ENCODE measurements at regions not wholly inside any gene's neighbourhood (a gene's known extent, or its start where the extent isn't known, plus 50 kb on each side); places are given as distances from the start of the nearest gene placed in this dataset.

DNA sequence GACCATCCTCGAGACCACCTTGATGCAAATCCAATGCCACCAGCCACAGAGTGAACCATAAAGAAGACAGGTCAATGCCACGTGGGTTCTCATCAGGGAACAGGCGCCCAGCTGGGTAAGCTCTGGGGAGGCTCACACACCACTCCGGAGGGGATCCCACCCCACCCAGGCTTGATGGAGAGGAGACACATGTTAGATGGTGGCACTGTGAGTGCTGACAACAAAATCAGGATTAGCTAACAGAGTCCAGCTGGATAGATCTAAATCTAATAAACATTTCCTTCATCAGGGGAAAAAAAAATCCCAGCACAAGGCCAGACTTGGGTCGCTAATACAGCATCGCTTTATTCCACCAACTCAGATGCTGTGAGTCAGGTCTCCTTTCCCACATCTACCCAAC, 132.2 kb upstream of the TNR start:
- Mint-ChIP-seq H3K36me3 (ENCODE audit: low read depth) (no peaks in the 10 kb centered on the region), H3K27me3 (peaks cover 10% of the 10 kb centered on the region), H3K9me3 (no peaks in the 10 kb centered on the region), H3K27ac (no peak overlapping the region), H3K4me3 (no peak overlapping the region), H3K4me1 (no peaks in the 10 kb centered on the region)
- no peak for ATAC-seq (replicated peaks)

DNA sequence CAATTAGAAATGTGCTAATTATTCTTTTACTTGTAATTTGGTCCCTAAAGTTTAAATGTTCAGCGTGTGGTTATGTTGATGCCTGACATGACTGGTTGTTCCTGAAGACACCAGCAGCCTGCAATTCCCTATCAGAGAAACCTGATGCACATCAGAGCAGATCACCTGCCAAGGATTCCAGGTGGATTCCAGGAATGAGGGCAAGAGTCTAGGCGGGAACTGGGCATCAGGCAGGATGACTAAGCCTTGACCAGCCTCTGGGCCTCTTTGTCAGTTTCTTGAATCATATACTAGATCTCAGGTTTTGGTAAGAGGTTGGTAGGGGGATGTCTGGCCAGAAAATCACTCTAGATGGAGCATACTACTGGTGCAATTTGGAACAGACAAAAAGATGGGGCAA, 130.7 kb upstream of the TNR start:
- H3K9me3 Mint-ChIP-seq: no peaks in the 10 kb centered on the region
- H3K4me1 Mint-ChIP-seq: no peaks in the 10 kb centered on the region
- no peak overlapping the region for H3K4me3 Mint-ChIP-seq
- no peak overlapping the region for H3K27ac Mint-ChIP-seq
- no peaks in the 10 kb centered on the region for H3K36me3 Mint-ChIP-seq (ENCODE audit: low read depth)
- ATAC-seq (replicated peaks): no peak
- peaks cover 13% of the 10 kb centered on the region for H3K27me3 Mint-ChIP-seq

DNA sequence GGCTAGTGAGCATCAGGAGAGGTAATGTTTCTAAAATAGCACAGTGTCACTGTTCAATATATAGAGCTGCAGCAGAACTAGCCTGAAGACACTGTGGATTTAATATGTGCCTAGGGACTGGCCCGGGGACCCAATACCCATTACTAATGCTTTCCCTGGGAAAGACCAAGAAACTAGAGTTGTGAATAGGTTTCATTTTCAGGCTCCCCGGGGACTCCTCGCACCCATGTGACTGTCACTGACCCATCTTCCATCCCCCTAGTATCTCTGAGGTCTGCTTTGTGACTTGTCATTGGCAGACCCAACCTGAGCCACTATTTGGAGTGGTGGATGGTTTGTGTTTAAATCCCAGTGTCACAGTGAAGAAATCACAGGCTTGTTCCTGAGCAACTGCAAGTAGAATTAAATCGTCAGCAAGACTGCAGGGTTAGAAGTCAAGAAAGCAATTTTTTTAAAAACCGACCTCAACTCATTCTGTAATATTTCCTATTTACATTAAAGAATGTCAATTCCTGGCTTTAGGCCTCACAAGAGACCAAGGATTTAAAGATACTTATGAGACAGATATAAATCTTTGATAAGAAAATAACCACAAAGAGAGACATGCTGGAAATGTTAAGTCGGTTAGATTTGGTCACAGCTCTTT, 130.0 kb upstream of the TNR start:
- no peaks in the 10 kb centered on the region for H3K36me3 Mint-ChIP-seq (ENCODE audit: low read depth)
- H3K4me3 Mint-ChIP-seq: no peak overlapping the region
- H3K9me3 Mint-ChIP-seq: no peaks in the 10 kb centered on the region
- no peak for ATAC-seq (replicated peaks)
- peaks cover 13% of the 10 kb centered on the region for H3K27me3 Mint-ChIP-seq
- no peaks in the 10 kb centered on the region for H3K4me1 Mint-ChIP-seq
- no peak overlapping the region for H3K27ac Mint-ChIP-seq

DNA sequence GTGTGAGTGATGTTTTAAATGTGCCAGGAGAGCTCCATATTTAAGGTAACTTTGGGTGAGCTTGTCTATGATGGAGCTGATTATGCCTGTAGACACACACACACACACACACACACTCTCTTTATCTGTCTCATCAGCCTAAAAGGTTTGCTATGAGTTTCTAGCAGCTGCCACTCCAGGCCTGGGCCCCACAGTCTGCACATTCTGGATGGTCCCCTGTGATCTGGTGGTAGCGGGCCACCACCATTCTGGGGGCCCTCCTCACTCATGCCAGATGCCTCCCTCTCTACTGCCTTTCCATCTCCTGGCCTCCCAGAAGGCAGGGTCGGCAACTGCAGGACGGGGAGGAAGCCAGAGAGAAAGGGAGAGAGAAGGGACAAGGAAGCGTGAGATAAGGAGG, 129.2 kb upstream of the TNR start:
- Mint-ChIP-seq H3K27me3 (peaks cover 13% of the 10 kb centered on the region), H3K9me3 (no peaks in the 10 kb centered on the region), H3K27ac (no peak overlapping the region), H3K36me3 (ENCODE audit: low read depth) (no peaks in the 10 kb centered on the region), H3K4me3 (no peak overlapping the region), H3K4me1 (no peaks in the 10 kb centered on the region)
- ATAC-seq (replicated peaks): no peak

DNA sequence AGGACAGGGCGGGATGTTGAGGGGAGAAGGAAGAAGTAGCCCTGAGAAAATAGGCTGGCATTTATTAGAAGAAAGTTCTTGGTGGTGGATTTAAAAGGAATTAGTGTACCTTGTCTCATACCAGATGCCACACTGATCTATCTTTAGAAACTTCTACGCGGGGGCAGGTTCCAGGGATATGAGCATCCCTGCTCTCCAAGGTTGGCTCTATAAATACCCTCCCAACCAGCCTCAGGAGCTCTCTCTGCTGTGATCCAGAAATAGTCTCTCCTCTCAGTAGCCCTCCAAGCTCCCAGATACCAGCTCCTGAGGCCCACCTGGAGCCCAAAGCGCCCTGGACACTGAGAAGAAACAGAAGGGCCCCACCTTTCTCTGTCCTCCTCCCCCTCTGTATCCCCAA, 128.3 kb upstream of the TNR start:
- peaks cover 13% of the 10 kb centered on the region for H3K27me3 Mint-ChIP-seq
- H3K4me3 Mint-ChIP-seq: no peak overlapping the region
- H3K36me3 Mint-ChIP-seq (ENCODE audit: low read depth): no peaks in the 10 kb centered on the region
- no peaks in the 10 kb centered on the region for H3K9me3 Mint-ChIP-seq
- H3K4me1 Mint-ChIP-seq: no peaks in the 10 kb centered on the region
- ATAC-seq (replicated peaks): no peak
- no peak overlapping the region for H3K27ac Mint-ChIP-seq

DNA sequence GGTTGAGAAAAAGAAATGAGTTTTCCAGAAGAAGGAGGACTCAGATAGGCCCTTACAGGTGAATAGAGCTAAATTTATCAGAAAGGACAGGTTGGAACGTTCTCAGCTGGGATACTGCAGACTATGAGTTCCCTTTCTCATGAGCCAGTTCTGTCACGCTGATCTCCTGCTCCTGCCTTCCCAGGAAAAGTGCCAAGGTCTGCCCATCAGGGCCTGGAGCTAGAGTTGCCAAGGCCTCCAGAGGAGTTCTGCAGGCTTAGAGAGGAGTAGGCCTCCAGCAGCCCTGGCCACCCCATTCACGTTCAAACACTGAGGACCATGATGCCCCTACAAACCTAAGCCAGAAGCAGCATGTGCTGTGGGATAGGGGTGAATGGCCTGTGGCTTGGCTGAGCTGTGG, 126.8 kb upstream of the TNR start:
- peaks cover 13% of the 10 kb centered on the region for H3K27me3 Mint-ChIP-seq
- no peak for ATAC-seq (replicated peaks)
- H3K4me3 Mint-ChIP-seq: no peak overlapping the region
- H3K4me1 Mint-ChIP-seq: no peaks in the 10 kb centered on the region
- H3K9me3 Mint-ChIP-seq: no peaks in the 10 kb centered on the region
- no peaks in the 10 kb centered on the region for H3K36me3 Mint-ChIP-seq (ENCODE audit: low read depth)
- no peak overlapping the region for H3K27ac Mint-ChIP-seq

DNA sequence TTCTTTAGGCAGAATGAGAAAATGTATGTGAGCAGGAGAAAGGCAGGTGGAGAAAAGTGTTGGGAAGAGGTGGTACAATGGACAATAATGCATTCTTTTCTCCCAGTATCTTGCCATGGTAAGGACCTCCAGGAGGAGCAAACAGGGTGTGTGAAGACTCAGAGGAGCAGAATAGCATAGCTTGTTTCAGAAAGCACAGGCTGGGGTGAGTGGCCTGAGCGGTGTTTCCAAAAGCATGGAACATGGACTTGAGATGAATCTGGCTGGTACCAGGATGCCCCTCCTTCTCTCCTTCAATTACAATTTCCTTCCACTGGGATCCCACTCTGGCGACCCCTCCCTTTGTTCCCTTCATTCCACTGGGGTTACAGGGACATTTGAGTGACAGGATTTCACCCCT, 123.4 kb upstream of the TNR start:
- Mint-ChIP-seq H3K36me3 (ENCODE audit: low read depth) (no peaks in the 10 kb centered on the region), H3K9me3 (no peaks in the 10 kb centered on the region), H3K27me3 (peaks cover 16% of the 10 kb centered on the region), H3K27ac (no peak overlapping the region), H3K4me3 (no peak overlapping the region), H3K4me1 (no peaks in the 10 kb centered on the region)
- no peak for ATAC-seq (replicated peaks)

DNA sequence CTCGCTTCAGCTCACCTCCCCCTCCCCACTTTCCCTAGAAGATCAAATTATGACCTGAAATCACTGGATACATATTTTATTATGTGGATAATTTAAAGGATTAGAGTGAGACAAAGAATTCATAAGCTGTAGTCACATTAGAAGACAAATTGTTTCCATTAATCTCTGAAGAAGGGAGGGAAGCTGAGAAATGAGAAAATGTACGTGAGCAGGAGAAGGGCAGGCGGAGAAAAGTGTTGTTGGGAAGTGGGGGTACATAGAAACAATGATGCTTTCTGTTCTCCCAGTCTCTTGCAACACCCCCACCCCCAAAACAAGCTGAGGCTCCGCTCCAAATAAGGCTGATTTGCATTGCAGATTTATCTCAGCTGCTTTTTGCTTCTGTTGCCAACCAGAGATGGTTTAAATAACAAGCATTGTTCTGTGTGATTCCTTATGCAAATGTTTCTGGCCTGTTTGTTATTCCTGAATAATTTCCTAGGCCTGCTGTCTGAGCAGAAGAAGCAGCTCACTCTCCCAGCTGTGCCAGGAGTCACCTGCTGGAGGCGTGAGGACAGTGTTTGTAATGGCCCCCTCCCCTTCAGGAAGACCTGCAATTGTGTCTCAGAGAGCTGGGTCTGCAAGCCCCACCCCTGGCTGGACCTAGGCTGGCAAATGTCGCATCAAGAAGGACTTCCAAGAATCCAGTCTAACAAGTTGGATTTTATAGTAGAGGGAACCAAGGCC, 121.8 kb upstream of the TNR start:
- Mint-ChIP-seq H3K36me3 (ENCODE audit: low read depth) (no peaks in the 10 kb centered on the region), H3K4me1 (no peaks in the 10 kb centered on the region), H3K9me3 (no peaks in the 10 kb centered on the region), H3K4me3 (no peak overlapping the region), H3K27ac (no peak overlapping the region), H3K27me3 (peaks cover 17% of the 10 kb centered on the region)
- no peak for ATAC-seq (replicated peaks)

DNA sequence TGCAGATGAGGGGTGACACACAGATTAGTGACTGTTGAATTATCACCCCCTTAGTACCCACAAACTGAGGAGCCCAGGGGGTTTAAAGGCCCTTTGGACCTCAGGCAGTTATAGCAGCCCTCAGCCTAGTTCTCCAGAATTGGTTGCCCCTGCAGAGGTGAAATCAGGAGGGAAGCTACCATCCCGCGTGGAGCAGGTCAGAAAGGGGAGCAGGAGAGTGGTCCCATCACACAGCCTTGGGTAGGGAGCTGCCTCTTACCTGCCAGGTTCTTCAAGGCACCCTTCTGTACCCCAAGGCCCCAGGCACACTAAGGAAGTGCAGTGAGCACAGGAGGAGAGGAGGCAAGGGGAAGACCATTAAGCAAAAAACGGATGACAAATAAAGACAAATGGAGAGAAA, 121.2 kb upstream of the TNR start:
- H3K4me1 Mint-ChIP-seq: no peaks in the 10 kb centered on the region
- no peak overlapping the region for H3K27ac Mint-ChIP-seq
- H3K27me3 Mint-ChIP-seq: peaks cover 11% of the 10 kb centered on the region
- no peaks in the 10 kb centered on the region for H3K36me3 Mint-ChIP-seq (ENCODE audit: low read depth)
- no peak for ATAC-seq (replicated peaks)
- no peaks in the 10 kb centered on the region for H3K9me3 Mint-ChIP-seq
- no peak overlapping the region for H3K4me3 Mint-ChIP-seq

DNA sequence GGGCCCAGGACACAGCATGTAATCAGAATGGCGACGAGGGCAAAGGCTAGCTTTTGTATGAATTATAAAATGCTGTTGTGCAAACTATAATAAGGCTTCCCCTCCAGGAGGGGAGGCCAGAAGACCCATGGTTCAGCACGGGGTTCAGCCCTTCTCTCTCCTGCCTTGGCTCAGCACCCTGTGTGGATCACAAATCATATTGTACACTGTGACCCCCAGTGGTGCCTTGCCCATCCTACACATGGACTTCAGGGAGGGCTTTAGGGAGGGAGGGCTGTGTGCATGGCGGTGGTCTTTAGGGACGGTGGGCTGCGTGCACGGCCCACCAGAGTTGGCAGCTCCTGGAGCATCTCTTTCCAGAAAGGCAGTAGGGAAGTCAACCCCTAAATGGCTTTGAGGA, 120.8 kb upstream of the TNR start:
- Mint-ChIP-seq H3K27ac (no peak overlapping the region), H3K36me3 (ENCODE audit: low read depth) (no peaks in the 10 kb centered on the region), H3K4me3 (no peak overlapping the region), H3K4me1 (no peaks in the 10 kb centered on the region), H3K27me3 (peaks cover 11% of the 10 kb centered on the region), H3K9me3 (no peaks in the 10 kb centered on the region)
- no peak for ATAC-seq (replicated peaks)

DNA sequence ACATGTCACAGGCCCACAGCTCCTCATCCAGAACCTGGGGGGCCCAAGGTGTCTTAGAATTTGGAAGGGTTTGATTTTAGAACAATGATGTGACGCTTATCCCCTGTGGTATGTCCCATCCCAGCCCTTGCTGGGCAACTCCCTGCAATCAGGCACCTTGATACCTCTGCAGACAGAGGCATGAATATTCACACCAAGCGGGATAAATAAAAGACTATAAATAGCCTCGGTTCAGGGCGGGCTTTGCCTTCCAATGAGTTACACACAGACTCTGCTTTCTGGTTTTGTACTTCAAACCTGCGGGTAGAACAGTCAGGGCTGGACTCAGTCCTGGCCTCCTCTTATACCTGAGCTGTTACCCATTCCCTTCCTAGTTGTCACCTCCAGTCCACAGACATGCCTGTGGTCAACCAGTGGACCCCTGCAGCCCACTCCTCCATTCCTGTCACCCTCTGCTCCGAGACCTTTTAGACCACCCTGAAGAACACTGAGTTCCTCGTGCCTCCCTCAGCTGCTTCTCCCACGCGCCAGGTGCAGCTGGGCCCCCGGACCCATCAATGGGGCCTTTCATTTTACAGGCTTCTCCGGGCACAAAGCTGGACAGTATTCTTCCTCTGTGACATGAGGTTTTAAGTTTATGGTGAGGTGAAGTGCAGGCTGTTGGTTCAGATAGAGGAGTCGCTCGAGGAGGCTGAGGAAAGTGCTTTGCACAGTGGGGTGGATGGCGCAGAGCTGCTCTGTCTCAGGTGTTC, 120.1 kb upstream of the TNR start:
- no peak overlapping the region for H3K27ac Mint-ChIP-seq
- H3K4me1 Mint-ChIP-seq: no peaks in the 10 kb centered on the region
- H3K27me3 Mint-ChIP-seq: peaks cover 11% of the 10 kb centered on the region
- H3K9me3 Mint-ChIP-seq: no peaks in the 10 kb centered on the region
- H3K36me3 Mint-ChIP-seq (ENCODE audit: low read depth): no peaks in the 10 kb centered on the region
- ATAC-seq (replicated peaks): no peak
- no peak overlapping the region for H3K4me3 Mint-ChIP-seq

DNA sequence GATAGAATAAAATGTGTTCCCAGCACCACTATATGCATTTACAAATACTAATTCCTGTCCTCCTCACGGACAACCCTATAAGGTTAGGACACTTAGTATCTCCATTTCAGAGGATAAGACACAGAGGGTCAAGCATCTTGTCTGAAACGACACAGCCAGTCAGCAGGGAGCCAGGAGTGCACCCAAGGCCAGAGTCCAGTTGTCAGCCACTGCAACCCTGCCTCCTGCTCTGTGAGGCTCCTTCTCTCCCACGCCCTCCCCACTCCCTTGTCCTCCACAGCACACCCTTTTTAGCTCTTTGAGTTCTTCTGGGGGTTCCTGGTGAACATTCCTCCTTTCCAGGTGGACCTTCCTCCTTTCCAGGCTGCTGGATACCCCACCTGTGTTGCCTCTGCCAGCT, 119.0 kb upstream of the TNR start:
- Mint-ChIP-seq H3K36me3 (ENCODE audit: low read depth) (no peaks in the 10 kb centered on the region), H3K27ac (no peak overlapping the region), H3K4me3 (no peak overlapping the region), H3K27me3 (peaks cover 15% of the 10 kb centered on the region), H3K4me1 (no peaks in the 10 kb centered on the region), H3K9me3 (no peaks in the 10 kb centered on the region)
- no peak for ATAC-seq (replicated peaks)

DNA sequence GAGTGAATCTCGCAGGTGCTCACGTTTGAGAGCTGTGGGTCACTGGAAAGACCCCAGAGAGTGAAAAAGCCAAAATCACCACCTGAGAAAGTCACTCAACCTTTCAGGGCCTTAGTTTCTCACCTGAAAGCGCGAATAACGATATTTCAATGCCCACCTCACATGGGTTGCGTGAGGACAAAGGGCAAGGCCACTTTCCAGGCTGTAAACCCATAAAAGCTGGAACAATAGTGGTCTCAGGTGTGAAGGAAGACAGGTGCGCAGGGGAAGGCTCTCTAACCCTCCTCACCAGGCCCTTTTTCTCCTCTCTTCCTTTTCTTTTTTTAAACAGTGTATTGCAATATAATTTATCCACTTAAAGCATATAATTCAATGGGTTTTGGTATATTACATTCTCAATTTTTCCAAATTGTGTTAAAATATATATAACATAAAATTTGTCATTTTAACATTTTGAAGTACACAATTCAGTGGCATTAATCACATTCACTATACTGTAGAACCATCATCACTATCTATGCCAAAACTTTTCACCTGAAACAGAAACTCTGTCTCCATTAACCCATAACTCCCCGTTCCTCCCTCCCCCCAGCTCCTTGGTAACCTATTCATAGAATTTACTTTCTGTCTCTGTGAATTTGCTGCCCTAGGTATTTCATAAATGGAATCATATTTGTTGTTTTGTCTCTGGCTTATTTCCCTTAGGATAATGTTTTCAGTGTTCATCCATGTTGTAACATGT, 118.4 kb upstream of the TNR start:
- ATAC-seq (replicated peaks): no peak
- Mint-ChIP-seq H3K4me1 (no peaks in the 10 kb centered on the region), H3K36me3 (ENCODE audit: low read depth) (no peaks in the 10 kb centered on the region), H3K9me3 (no peaks in the 10 kb centered on the region), H3K4me3 (no peak overlapping the region), H3K27me3 (peaks cover 21% of the 10 kb centered on the region), H3K27ac (no peak overlapping the region)

DNA sequence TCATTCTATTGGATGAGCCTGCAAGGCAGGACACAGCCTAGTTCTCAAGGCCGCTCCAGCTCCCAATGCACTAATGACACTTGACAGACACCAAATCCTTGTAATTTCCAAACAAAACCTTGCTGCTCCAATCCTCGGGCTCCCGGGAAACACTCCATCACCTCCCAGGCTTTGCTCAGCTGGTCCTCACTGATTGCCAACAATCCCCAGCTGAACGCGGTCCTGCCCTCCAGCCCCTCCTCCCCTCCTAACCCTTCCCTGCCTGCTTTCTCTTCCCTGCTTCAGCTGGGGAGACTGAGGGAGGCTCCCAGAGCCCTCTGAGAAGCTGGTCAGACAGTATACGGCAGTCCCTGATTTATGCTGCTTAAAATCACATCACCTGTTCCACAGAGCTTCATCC, 114.4 kb upstream of the TNR start:
- Mint-ChIP-seq H3K27me3 (peaks cover 29% of the 10 kb centered on the region), H3K4me3 (no peak overlapping the region), H3K4me1 (no peaks in the 10 kb centered on the region), H3K9me3 (no peaks in the 10 kb centered on the region), H3K27ac (no peak overlapping the region), H3K36me3 (ENCODE audit: low read depth) (no peaks in the 10 kb centered on the region)
- no peak for ATAC-seq (replicated peaks)

DNA sequence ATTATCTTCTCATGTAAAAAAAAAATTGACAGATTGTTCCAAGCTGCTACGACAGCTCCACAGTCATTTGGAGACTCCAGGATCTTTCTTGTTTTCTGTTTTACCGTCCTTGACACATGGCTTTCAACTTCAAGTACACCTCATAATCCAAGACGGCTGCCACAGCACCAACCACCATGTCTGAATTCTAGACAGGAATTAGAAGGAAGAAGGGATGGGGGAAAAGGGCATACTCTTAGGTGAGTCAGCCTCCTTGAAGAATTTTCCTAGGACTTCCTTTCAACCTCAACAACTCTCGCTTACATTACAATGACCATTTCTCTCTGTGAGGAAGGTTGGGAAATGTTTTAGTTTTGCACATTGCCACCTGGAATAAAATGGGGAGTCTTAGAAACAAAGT, 110.3 kb upstream of the TNR start:
- H3K36me3 Mint-ChIP-seq (ENCODE audit: low read depth): no peaks in the 10 kb centered on the region
- H3K27ac Mint-ChIP-seq: no peak overlapping the region
- no peak for ATAC-seq (replicated peaks)
- peaks cover 26% of the 10 kb centered on the region for H3K27me3 Mint-ChIP-seq
- H3K9me3 Mint-ChIP-seq: no peaks in the 10 kb centered on the region
- no peak overlapping the region for H3K4me3 Mint-ChIP-seq
- H3K4me1 Mint-ChIP-seq: no peaks in the 10 kb centered on the region

All from activated T-helper 17 cell treated with anti-CD3 and anti-CD28 coated beads, Interleukin-2, amount 50 U/mL, for 72 hours (primary cell).